ENCODE measurements at regions not wholly inside any gene's neighbourhood (a gene's known extent, or its start where the extent isn't known, plus 50 kb on each side); places are given as distances from the start of the nearest gene placed in this dataset.
"Not testable (repeated sequence)": the region's sequence is repeated elsewhere in the genome, so short reads cannot be mapped to it uniquely, and the experiment has no call there.

- Mint-ChIP-seq H3K36me3 (no peaks in the 10 kb centered on the region), H3K4me3 (no peak overlapping the region), H3K27ac (no peak overlapping the region), H3K4me1 (no peaks in the 10 kb centered on the region), H3K27me3 (ENCODE audit: low read depth in 3 of 3) (peaks cover 0 to 15% (median 4%) of the 10 kb centered on the region in 3 donors), H3K9me3 (no peaks in the 10 kb centered on the region)
- DNase-seq = peak in 2 of 3 donors; percentile 6 to 41
Observed at GRCh38 chr17:20896153-20896649, 146.6 kb downstream of the USP22 start.

- H3K4me3 Mint-ChIP-seq, H3K36me3 Mint-ChIP-seq, H3K9me3 Mint-ChIP-seq, DNase-seq, H3K27ac Mint-ChIP-seq, H3K4me1 Mint-ChIP-seq: not testable (repeated sequence)
- peaks cover 0 to 21% (median 11%) of the 10 kb centered on the region in 3 donors for H3K27me3 Mint-ChIP-seq (ENCODE audit: low read depth in 3 of 3)
Observed at GRCh38 chr17:20898726-20899125, 144.1 kb downstream of the USP22 start.

- not testable (repeated sequence) for H3K4me1 Mint-ChIP-seq; H3K36me3 Mint-ChIP-seq; H3K27me3 Mint-ChIP-seq (ENCODE audit: low read depth in 3 of 3); DNase-seq; H3K9me3 Mint-ChIP-seq; H3K27ac Mint-ChIP-seq; H3K4me3 Mint-ChIP-seq
Observed at GRCh38 chr17:20902496-20902895, 140.3 kb downstream of the USP22 start.

GRCh38 chr17:20903549-20903948, 139.3 kb downstream of the USP22 start:
- not testable (repeated sequence) for H3K4me1 Mint-ChIP-seq; H3K27me3 Mint-ChIP-seq (ENCODE audit: low read depth in 3 of 3); H3K4me3 Mint-ChIP-seq; H3K9me3 Mint-ChIP-seq; DNase-seq; H3K36me3 Mint-ChIP-seq; H3K27ac Mint-ChIP-seq

GRCh38 chr17:20908313-20909267, 134.2 kb downstream of the USP22 start:
- Mint-ChIP-seq H3K27ac (peak overlapping the region in 4 of 6 donors; percentile 20 to 67 (median 55)), H3K36me3 (no peaks in the 10 kb centered on the region), H3K4me3 (peak overlapping the region; percentile 67 to 87 (median 77)), H3K9me3 (no peaks in the 10 kb centered on the region), H3K4me1 (peaks cover 9 to 13% of the 10 kb centered on the region in 2 donors), H3K27me3 (ENCODE audit: low read depth in 3 of 3) (peaks cover 2 to 5% (median 3%) of the 10 kb centered on the region in 3 donors)
- peak; percentile 79 to 85 (median 83) for DNase-seq

GRCh38 chr17:20914658-20915057, 128.2 kb downstream of the USP22 start:
- Mint-ChIP-seq H3K4me3 (no peak overlapping the region), H3K27ac (no peak overlapping the region), H3K36me3 (no peaks in the 10 kb centered on the region), H3K9me3 (no peaks in the 10 kb centered on the region), H3K4me1 (peaks cover 5 to 12% of the 10 kb centered on the region in 2 donors), H3K27me3 (ENCODE audit: low read depth in 3 of 3) (peaks cover 0 to 9% (median 0%) of the 10 kb centered on the region in 3 donors)
- DNase-seq = no peak

- DNase-seq = no peak
- Mint-ChIP-seq H3K27ac (no peak overlapping the region), H3K27me3 (ENCODE audit: low read depth in 3 of 3) (peaks cover 0 to 6% (median 2%) of the 10 kb centered on the region in 3 donors), H3K36me3 (no peaks in the 10 kb centered on the region), H3K4me3 (peak overlapping the region in 1 of 5 donors; percentile 49), H3K4me1 (peaks cover 5 to 9% of the 10 kb centered on the region in 2 donors), H3K9me3 (no peaks in the 10 kb centered on the region)
Observed at GRCh38 chr17:20916383-20916782, 126.4 kb downstream of the USP22 start.

GRCh38 chr17:20917610-20918306, 125.1 kb downstream of the USP22 start:
- not testable (repeated sequence) for DNase-seq; H3K9me3 Mint-ChIP-seq; H3K36me3 Mint-ChIP-seq; H3K27ac Mint-ChIP-seq; H3K27me3 Mint-ChIP-seq (ENCODE audit: low read depth in 3 of 3); H3K4me3 Mint-ChIP-seq; H3K4me1 Mint-ChIP-seq

- Mint-ChIP-seq H3K27ac (no peak overlapping the region), H3K4me3 (no peak overlapping the region), H3K4me1 (peaks cover 5 to 9% of the 10 kb centered on the region in 2 donors), H3K9me3 (no peaks in the 10 kb centered on the region), H3K36me3 (no peaks in the 10 kb centered on the region), H3K27me3 (ENCODE audit: low read depth in 3 of 3) (peaks cover 0 to 6% (median 2%) of the 10 kb centered on the region in 3 donors)
- DNase-seq = no peak
Observed at GRCh38 chr17:20920095-20920814, 122.6 kb downstream of the USP22 start.

- no peak overlapping the region for H3K4me3 Mint-ChIP-seq
- H3K36me3 Mint-ChIP-seq = no peaks in the 10 kb centered on the region
- no peak for DNase-seq
- no peak overlapping the region for H3K27ac Mint-ChIP-seq
- no peaks in the 10 kb centered on the region for H3K9me3 Mint-ChIP-seq
- H3K27me3 Mint-ChIP-seq (ENCODE audit: low read depth in 3 of 3) = peaks cover 0 to 6% (median 2%) of the 10 kb centered on the region in 3 donors
- peaks cover 5 to 9% of the 10 kb centered on the region in 2 donors for H3K4me1 Mint-ChIP-seq
Observed at GRCh38 chr17:20920815-20921199, 122.0 kb downstream of the USP22 start.

- Mint-ChIP-seq H3K4me1 (no peaks in the 10 kb centered on the region), H3K36me3 (no peaks in the 10 kb centered on the region), H3K9me3 (no peaks in the 10 kb centered on the region), H3K4me3 (no peak overlapping the region), H3K27me3 (ENCODE audit: low read depth in 3 of 3) (peaks cover 0 to 6% (median 2%) of the 10 kb centered on the region in 3 donors), H3K27ac (no peak overlapping the region)
- no peak for DNase-seq
Observed at GRCh38 chr17:20922128-20922670, 120.6 kb downstream of the USP22 start.

GRCh38 chr17:20924306-20924705, 118.5 kb downstream of the USP22 start:
- Mint-ChIP-seq H3K4me3 (no peak overlapping the region), H3K4me1 (no peaks in the 10 kb centered on the region), H3K9me3 (no peaks in the 10 kb centered on the region), H3K27ac (no peak overlapping the region), H3K27me3 (ENCODE audit: low read depth in 3 of 3) (peaks cover 0 to 4% (median 4%) of the 10 kb centered on the region in 3 donors), H3K36me3 (no peaks in the 10 kb centered on the region)
- DNase-seq = no peak

- H3K27ac Mint-ChIP-seq = no peak overlapping the region
Observed at GRCh38 chr17:20925091-20925490, 117.7 kb downstream of the USP22 start.

More at GRCh38 chr17:20925091-20925490, 117.7 kb downstream of the USP22 start:
- Mint-ChIP-seq H3K27me3 (ENCODE audit: low read depth in 3 of 3) (peaks cover 0 to 6% (median 2%) of the 10 kb centered on the region in 3 donors), H3K9me3 (no peaks in the 10 kb centered on the region), H3K4me1 (no peaks in the 10 kb centered on the region), H3K36me3 (no peaks in the 10 kb centered on the region), H3K4me3 (no peak overlapping the region)
- no peak for DNase-seq
